ENCODE measurements at regions not wholly inside any gene's neighbourhood (a gene's known extent, or its start where the extent isn't known, plus 50 kb on each side); places are given as distances from the start of the nearest gene placed in this dataset.
"Not testable (repeated sequence)": the region's sequence is repeated elsewhere in the genome, so short reads cannot be mapped to it uniquely, and the experiment has no call there.

- peak; percentile 42 for DNase-seq
These were observed 76.1 kb upstream of the CNIH3 start for GRCh38 chr1:224539971-224540370.

DNA sequence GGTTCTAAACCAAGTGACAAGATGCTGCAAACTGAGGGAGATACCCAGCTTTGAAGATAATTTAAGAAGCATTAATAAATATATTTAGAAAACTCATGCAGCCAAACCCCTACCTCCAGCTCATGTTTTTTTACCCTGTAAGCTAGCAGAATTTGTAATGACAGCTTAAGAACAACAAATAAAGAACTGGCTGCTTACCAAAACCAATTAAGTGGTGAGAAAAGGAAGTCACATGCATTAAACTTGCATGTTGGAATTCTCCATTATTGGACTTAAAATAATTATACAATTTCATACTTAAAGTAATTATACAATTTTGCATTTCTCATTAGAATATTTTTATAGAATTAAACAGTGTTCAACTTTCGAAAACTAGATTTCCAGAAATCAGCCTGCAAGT lies 75.6 kb upstream of the CNIH3 start:
- no peak for DNase-seq

DNA sequence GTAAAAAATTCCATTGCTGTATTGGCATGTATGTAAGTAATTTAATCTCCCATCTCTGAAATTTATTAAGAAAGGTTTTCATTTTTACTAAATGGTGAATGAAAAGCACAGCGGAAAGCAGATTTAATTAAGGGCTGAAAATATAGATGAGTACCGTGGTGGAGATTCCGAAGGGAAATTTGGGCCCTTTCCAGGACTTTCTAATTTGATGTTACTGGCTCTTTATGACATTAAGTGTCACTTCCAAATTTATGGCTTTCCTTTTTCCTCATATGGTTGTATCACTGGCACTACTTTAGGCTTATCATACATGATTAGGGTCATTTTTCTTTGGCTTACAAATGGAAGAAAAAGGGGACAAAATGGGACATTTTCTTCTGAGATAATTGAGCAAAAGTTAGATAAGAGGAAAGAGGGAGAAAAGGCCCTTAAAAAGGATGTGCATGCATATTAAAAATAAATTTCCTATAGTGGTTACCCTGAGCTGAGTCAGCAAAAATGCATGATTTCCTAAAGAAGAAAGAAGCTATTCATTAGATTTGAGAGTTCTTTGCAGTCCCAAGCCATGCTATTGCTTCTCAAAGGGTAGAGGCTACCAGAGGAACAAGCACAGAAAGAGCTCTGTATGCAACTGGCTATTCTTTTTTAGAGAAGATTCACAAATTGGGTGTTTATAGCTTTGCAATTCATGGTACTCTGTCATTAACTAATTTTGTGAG lies 74.9 kb upstream of the CNIH3 start:
- no peak for DNase-seq

- peak; percentile 65 for DNase-seq
These were observed 74.1 kb upstream of the CNIH3 start for GRCh38 chr1:224541901-224542630.

GRCh38 chr1:224542783-224543440 lies 73.2 kb upstream of the CNIH3 start:
- peak; percentile 100 for DNase-seq

GRCh38 chr1:224543453-224543852 lies 72.7 kb upstream of the CNIH3 start:
- no peak for DNase-seq

DNA sequence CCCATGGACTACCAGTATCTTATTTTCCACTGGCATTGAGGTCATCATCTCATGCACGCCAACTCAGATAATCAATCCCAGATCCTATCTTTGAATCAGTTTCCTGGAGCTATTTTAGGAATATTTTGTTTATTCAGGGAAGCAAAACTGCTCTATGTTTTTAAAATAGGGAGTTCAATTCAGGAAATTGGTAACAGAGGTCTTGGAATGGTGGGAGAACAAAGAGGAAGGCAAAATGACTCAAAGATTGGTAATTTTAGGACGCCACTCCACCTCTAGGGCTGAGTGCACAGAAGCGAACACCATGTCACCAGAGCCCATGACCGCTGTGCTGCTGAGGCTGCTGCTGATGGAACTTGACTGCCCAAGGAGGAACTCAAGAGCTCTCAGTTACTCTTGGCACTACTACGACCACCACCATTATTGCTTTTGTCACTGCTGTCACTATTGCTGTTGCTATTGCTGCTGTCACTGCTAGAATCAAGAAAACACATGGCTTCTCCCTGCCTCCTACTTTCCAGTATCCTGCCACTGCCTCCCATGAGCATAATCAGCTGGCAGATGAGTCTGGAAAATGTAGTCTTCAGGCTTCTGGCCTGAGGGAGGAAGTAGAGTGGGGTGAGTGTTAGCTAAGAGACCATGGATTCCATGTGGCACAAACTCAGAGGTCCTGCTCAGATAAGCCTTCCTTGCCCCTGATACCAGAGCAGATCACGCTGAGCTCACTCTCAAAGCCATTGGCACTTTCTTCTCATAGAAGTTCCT lies 71.6 kb upstream of the CNIH3 start:
- peak; percentile 90 for DNase-seq

- no peak for DNase-seq
These were observed 70.5 kb upstream of the CNIH3 start for GRCh38 chr1:224545571-224545970.

DNA sequence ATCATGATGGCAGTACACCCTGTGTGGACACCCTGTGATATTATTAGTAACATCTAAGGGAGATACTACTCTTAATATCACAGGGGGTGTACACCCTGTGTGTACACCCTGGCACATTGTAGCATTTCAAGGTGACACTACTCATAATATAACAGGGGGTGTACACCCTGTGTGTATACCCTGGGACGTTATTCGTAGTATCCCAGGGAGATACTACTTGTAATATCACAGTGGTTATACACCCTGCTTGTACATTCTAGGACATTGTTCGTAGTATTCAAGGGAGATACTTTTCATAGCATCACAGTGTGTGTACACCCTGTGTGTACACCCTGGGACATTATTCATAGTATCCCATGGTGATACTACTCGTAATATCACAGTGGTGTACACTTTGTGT lies 67.4 kb upstream of the CNIH3 start:
- no peak for DNase-seq

- not testable (repeated sequence) for DNase-seq
These were observed 64.9 kb upstream of the CNIH3 start for GRCh38 chr1:224551189-224551588.

- no peak for DNase-seq
These were observed 62.1 kb upstream of the CNIH3 start for GRCh38 chr1:224554056-224554455.

DNA sequence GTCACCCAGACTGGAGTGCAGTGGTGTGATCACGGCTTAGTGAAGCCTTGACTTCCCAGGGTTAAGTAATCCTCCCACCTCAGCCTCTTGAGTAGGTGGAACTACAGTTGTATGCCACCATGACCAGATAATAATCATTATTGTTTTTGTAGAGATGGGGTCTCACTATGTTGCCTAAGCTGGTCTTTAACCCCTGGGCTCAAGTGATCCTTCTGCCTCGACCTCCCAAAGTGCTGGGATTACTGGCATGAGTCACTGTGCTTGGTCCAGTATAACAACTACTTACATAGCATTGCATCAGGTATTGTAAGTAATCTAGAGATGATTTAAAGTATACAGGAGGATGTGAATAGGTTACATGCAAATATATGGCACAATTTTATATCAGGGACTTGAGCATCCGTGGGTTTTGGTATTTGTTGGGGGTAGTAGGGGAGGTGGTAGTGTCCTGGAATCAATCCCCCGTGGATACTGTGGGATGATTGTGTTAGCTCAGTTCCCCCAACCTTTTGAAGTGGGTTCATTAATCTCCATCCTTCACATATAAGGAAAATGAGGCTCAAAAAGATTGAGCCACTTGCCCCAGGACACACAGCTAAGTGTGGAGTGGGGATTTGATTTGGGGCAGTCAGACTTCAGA lies 61.4 kb upstream of the CNIH3 start:
- no peak for DNase-seq

DNA sequence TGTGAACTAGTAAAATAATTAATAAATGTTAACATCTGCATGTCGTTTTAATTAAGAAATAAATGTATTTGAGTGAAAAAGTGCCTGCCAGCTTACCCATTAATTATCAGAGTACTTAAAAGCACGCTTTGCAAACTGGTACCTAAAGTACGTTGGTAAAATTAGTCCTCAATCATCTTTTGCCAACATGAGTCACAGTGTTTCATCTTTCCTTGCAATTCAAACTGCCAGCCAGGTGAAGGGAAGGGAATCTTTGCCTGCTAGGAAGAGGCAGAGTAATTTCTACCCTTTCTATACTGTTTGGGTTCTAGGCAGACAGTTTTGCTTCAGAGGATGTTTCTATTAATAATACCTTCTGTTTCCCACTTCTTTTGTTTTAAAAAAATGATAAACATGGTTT lies 57.2 kb upstream of the CNIH3 start:
- DNase-seq = no peak

GRCh38 chr1:224559981-224560728 lies 56.0 kb upstream of the CNIH3 start:
- DNase-seq = peak; percentile 87

- peak; percentile 50 for DNase-seq
These were observed 53.2 kb upstream of the CNIH3 start for GRCh38 chr1:224562881-224563280.

- no peak for DNase-seq
These were observed 52.5 kb upstream of the CNIH3 start for GRCh38 chr1:224563666-224564065.

- DNase-seq = no peak
These were observed 51.5 kb upstream of the CNIH3 start for GRCh38 chr1:224564454-224565084.

DNA sequence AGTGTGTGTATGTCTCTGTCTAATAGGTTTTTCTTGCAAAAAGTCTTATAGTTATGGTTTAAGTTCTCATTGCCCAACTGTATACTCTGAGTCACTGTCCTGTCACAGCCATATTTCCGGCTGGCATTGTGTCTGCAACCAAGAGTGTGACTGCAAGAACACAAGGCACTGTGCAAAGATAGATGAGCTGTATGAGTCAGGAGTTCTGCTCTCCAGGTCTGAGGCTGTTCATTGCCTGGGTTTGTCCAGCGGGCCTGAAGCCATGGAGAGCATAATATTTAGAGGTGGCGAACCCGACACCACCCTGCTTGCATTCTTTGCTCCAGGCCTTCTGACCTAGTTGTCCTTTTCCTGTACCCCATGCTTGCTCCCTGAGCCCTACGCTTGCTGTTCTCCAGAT lies 50.9 kb upstream of the CNIH3 start:
- peak; percentile 93 for DNase-seq

DNA sequence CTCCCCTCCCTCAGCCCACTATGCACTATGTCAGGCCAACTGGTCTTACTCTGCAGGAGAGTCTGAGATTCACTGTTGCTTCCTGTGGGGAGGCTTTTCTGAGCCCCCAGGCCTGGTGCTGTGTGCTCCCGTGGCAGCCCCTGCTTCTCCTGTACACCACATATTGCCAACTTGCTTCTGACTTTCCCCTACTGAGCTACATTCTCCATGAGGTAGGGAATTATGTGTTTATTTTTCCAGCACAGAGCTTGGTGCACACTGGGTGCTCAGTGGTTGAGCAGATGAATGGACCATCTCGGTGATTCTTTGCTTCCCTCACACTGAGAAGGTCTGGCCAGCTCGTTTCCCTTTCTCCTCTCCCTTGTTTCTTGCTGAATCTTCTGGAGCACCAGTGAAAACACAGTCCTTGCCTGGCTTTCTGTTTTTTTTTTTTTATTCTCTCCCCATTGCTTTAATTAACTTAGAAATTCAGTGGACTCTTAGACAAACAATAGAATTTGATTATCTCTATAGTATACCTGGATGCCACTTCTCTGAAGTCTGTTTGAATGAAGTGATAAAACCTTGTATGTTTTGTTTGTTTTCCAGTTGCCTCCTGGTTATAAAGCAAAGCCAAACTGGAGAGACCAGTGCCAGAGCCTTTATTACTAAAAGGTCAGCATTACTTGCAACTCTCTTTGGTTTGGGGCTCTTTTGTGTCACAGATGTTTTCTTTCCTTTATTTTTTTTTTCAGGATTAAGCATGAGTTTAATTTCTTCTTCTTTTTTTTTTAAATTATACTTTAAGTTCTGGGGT lies 50.3 kb upstream of the CNIH3 start:
- no peak for DNase-seq

All from fibroblast of skin of right biceps (primary cell).